Right cardiac atrium (tissue), 5 donors: ENCODE measurements at regions not wholly inside any gene's neighbourhood (a gene's known extent, or its start where the extent isn't known, plus 50 kb on each side); places are given as distances from the start of the nearest gene placed in this dataset.
"Not testable (repeated sequence)": the region's sequence is repeated elsewhere in the genome, so short reads cannot be mapped to it uniquely, and the experiment has no call there.

Experiments used
- ATAC-seq, 2 donors: fragments of 200-7000 bp; cut with Tn5 transposase; one replicate each; pipeline versions ENCODE4 v1.8.0 to v1.9.1; 2020; ENCODE audit warnings: moderate library complexity in 2 of 2, mild to moderate bottlenecking in 1 of 2
- DNase-seq, 3 donors: peaks; one replicate each; pipeline ENCODE4 v3.0.0-alpha.2; 2020
- H3K27ac ChIP-seq: one replicate; pipeline ENCODE4 v1.5.1; 2013; ENCODE audit warnings: mild to moderate bottlenecking, low read length, control low read depth, moderate library complexity
- H3K27me3 ChIP-seq: one replicate; pipeline ENCODE4 v1.6.1; 2013; ENCODE audit not compliant: control insufficient read depth, insufficient read depth
- H3K4me1 ChIP-seq: one replicate; pipeline ENCODE4 v1.6.1; 2013; ENCODE audit warnings: low read length; ENCODE audit not compliant: control insufficient read depth, insufficient read depth
- H3K4me3 ChIP-seq: one replicate; pipeline ENCODE4 v1.5.1; 2013; ENCODE audit warnings: low read length, control low read depth
- H3K9me3 ChIP-seq: one replicate; pipeline ENCODE4 v1.6.1; 2013; ENCODE audit warnings: low read length; ENCODE audit not compliant: control insufficient read depth
- WGBS: extraction: QIAGEN DNeasy Blood & Tissue Kit; methylation state at CpG from one replicate; pipeline ENCODE4 v1.1.7; 2013; 5-methylcytosine and 5-hydroxymethylcytosine counted together
- intact Hi-C, 4 donors: fragments of 100-400 bp; cut with DNase I; formaldehyde crosslinking; loops; one replicate each; pipeline versions ENCODE4 v1.11.0 to v1.14.0; 2022 to 2023
- donor health status: healthy with polysubstance abuse.
- donor health status: DM: no; HTN: yes; CAD: no.
- donor health status: DM: no; HTN: no; CAD: no.
- donor health status: DM: no; HTN: yes; CAD: no; lungs with severe emphysema.
- donor health status: DM: yes; HTN: yes; CAD: no.

- Histone ChIP-seq H3K4me3 (no peak overlapping the region), H3K27ac (peak overlapping the region; percentile 51), H3K9me3 (no peaks in the 10 kb centered on the region), H3K4me1 (peaks cover 6% of the 10 kb centered on the region), H3K27me3 (no peaks in the 10 kb centered on the region)
- whole genome bisulfite sequencing: 67% methylated on average over 5 of the region's 5 CpGs
- intact Hi-C loops: loop anchor here in 2 of 4 donors (5.0 kb wide), 1 partner anchor 68 kb away; the partner anchor contains the start of gene SOX9 (in 2 of the 2)
- ATAC-seq: no peak
- DNase-seq: no peak
Measured at GRCh38 chr17:72189768-72190593, 69.2 kb downstream of the SOX9 start.

GRCh38 chr17:72191356-72191755, 70.5 kb downstream of the SOX9 start:
- peaks cover 6% of the 10 kb centered on the region for H3K4me1 ChIP-seq
- H3K27me3 ChIP-seq: no peaks in the 10 kb centered on the region
- intact Hi-C loops: no loop called here
- WGBS: 55% methylated on average over 5 of the region's 5 CpGs
- no peak overlapping the region for H3K4me3 ChIP-seq
- no peaks in the 10 kb centered on the region for H3K9me3 ChIP-seq
- peak overlapping the region; percentile 72 for H3K27ac ChIP-seq
- DNase-seq: peak in 1 of 3 donors; percentile 45
- no peak for ATAC-seq

GRCh38 chr17:72191921-72192799, 71.3 kb downstream of the SOX9 start:
- peak; percentile 88 to 91 for ATAC-seq
- H3K27ac ChIP-seq: peak overlapping the region; percentile 94
- 24% methylated on average over 11 of the region's 11 CpGs for WGBS
- H3K27me3 ChIP-seq: no peaks in the 10 kb centered on the region
- H3K4me1 ChIP-seq: peaks cover 6% of the 10 kb centered on the region
- no peak overlapping the region for H3K4me3 ChIP-seq
- DNase-seq: peak; percentile 80 to 90 (median 84)
- no peaks in the 10 kb centered on the region for H3K9me3 ChIP-seq
- intact Hi-C loops: no loop called here

GRCh38 chr17:72192800-72193192, 72.0 kb downstream of the SOX9 start:
- Histone ChIP-seq H3K9me3 (no peaks in the 10 kb centered on the region), H3K4me1 (peaks cover 6% of the 10 kb centered on the region), H3K27me3 (no peaks in the 10 kb centered on the region), H3K4me3 (no peak overlapping the region), H3K27ac (peak overlapping the region; percentile 94)
- ATAC-seq: no peak
- DNase-seq: no peak
- intact Hi-C loops: no loop called here
- WGBS: 53% methylated on average over 4 of the region's 4 CpGs

- intact Hi-C loops: no loop called here
- ATAC-seq: peak; percentile 59 to 68
- peak; percentile 86 to 90 (median 90) for DNase-seq
- Histone ChIP-seq H3K4me1 (peaks cover 6% of the 10 kb centered on the region), H3K27me3 (no peaks in the 10 kb centered on the region), H3K4me3 (no peak overlapping the region), H3K27ac (peak overlapping the region; percentile 94), H3K9me3 (no peaks in the 10 kb centered on the region)
- 69% methylated on average over 10 of the region's 10 CpGs for WGBS
Measured at GRCh38 chr17:72193391-72194106, 72.7 kb downstream of the SOX9 start.

GRCh38 chr17:72194107-72194440, 73.3 kb downstream of the SOX9 start:
- 95% methylated on average over 10 of the region's 10 CpGs for WGBS
- ATAC-seq, H3K4me1 ChIP-seq, H3K27me3 ChIP-seq, H3K4me3 ChIP-seq, H3K27ac ChIP-seq, intact Hi-C loops, H3K9me3 ChIP-seq: not testable (repeated sequence)
- DNase-seq: peak in 1 of 3 donors; percentile 29

- Histone ChIP-seq H3K4me1 (no peaks in the 10 kb centered on the region), H3K27ac (no peak overlapping the region), H3K4me3 (no peak overlapping the region), H3K9me3 (no peaks in the 10 kb centered on the region), H3K27me3 (no peaks in the 10 kb centered on the region)
- DNase-seq (no peak), ATAC-seq (no peak)
- intact Hi-C loops: no loop called here
Measured at GRCh38 chr17:72199256-72199655, 78.4 kb downstream of the SOX9 start.

- H3K4me1 ChIP-seq: peaks cover 6% of the 10 kb centered on the region
- no peaks in the 10 kb centered on the region for H3K9me3 ChIP-seq
- intact Hi-C loops: no loop called here
- H3K27me3 ChIP-seq: no peaks in the 10 kb centered on the region
- DNase-seq (no peak), ATAC-seq (no peak)
- H3K4me3 ChIP-seq: no peak overlapping the region
- 56% methylated on average over 10 of the region's 10 CpGs for WGBS
- H3K27ac ChIP-seq: no peak overlapping the region
Measured at GRCh38 chr17:72204742-72205141, 83.9 kb downstream of the SOX9 start.

- Histone ChIP-seq H3K9me3 (no peaks in the 10 kb centered on the region), H3K27me3 (no peaks in the 10 kb centered on the region), H3K4me3 (no peak overlapping the region), H3K27ac (no peak overlapping the region), H3K4me1 (peaks cover 6% of the 10 kb centered on the region)
- intact Hi-C loops: no loop called here
- ATAC-seq: peak; percentile 90 to 91
- DNase-seq: peak; percentile 58 to 80 (median 62)
- 10% methylated on average over 14 of the region's 14 CpGs for WGBS
Measured at GRCh38 chr17:72205357-72205756, 84.5 kb downstream of the SOX9 start.

GRCh38 chr17:72205822-72206221, 85.0 kb downstream of the SOX9 start:
- peak; percentile 53 to 63 for ATAC-seq
- WGBS: 70% methylated on average over 3 of the region's 3 CpGs

GRCh38 chr17:72206376-72206775, 85.6 kb downstream of the SOX9 start:
- H3K4me3 ChIP-seq: no peak overlapping the region
- ATAC-seq (no peak), DNase-seq (no peak)
- H3K9me3 ChIP-seq: no peaks in the 10 kb centered on the region
- 62% methylated on average over 4 of the region's 4 CpGs for WGBS
- intact Hi-C loops: no loop called here
- no peaks in the 10 kb centered on the region for H3K27me3 ChIP-seq
- H3K27ac ChIP-seq: no peak overlapping the region
- H3K4me1 ChIP-seq: peaks cover 6% of the 10 kb centered on the region

More at GRCh38 chr17:72205822-72206221, 85.0 kb downstream of the SOX9 start:
- Histone ChIP-seq H3K4me3 (no peak overlapping the region), H3K4me1 (peaks cover 6% of the 10 kb centered on the region), H3K27me3 (no peaks in the 10 kb centered on the region), H3K27ac (no peak overlapping the region), H3K9me3 (no peaks in the 10 kb centered on the region)
- intact Hi-C loops: no loop called here
- no peak for DNase-seq
